GM18907 (cell line): ENCODE measurements at regions not wholly inside any gene's neighbourhood (a gene's known extent, or its start where the extent isn't known, plus 50 kb on each side); places are given as distances from the start of the nearest gene placed in this dataset.
"Not testable (repeated sequence)": the region's sequence is repeated elsewhere in the genome, so short reads cannot be mapped to it uniquely, and the experiment has no call there.

ENCODE experiments used
- ATAC-seq: cut with Tn5 transposase; IDR thresholded peaks from one replicate; pipeline ENCODE4 v1.9.1; 2021; ENCODE audit warnings: mild to moderate bottlenecking, moderate library complexity; ENCODE audit not compliant: unreplicated experiment

- ATAC-seq = no peak
Measured at GRCh38 chr20:12198281-12198680, 280.6 kb downstream of the BTBD3 start.

GRCh38 chr20:12199703-12200102 lies 282.0 kb downstream of the BTBD3 start:
- no peak for ATAC-seq

- no peak for ATAC-seq
Measured at GRCh38 chr20:12201289-12201991, 283.7 kb downstream of the BTBD3 start.

GRCh38 chr20:12203399-12203798 lies 285.7 kb downstream of the BTBD3 start:
- no peak for ATAC-seq

GRCh38 chr20:12203981-12204380 lies 286.3 kb downstream of the BTBD3 start:
- no peak for ATAC-seq

GRCh38 chr20:12207875-12208274 lies 290.2 kb downstream of the BTBD3 start:
- no peak for ATAC-seq

- ATAC-seq = no peak
Measured at GRCh38 chr20:12210591-12210990, 292.9 kb downstream of the BTBD3 start.

GRCh38 chr20:12211361-12211760 lies 293.7 kb downstream of the BTBD3 start:
- no peak for ATAC-seq

GRCh38 chr20:12217382-12217781 lies 299.7 kb downstream of the BTBD3 start:
- ATAC-seq = no peak

GRCh38 chr20:12219798-12220197 lies 302.1 kb downstream of the BTBD3 start:
- no peak for ATAC-seq

GRCh38 chr20:12223057-12223456 lies 305.4 kb downstream of the BTBD3 start:
- ATAC-seq = no peak

GRCh38 chr20:12225898-12226297 lies 308.2 kb downstream of the BTBD3 start:
- no peak for ATAC-seq

GRCh38 chr20:12229891-12230290 lies 312.2 kb downstream of the BTBD3 start:
- ATAC-seq = no peak

GRCh38 chr20:12237772-12238171 lies 320.1 kb downstream of the BTBD3 start:
- ATAC-seq = no peak

- ATAC-seq = no peak
Measured at GRCh38 chr20:12241065-12241464, 323.4 kb downstream of the BTBD3 start.

GRCh38 chr20:12243327-12243726 lies 325.6 kb downstream of the BTBD3 start:
- ATAC-seq = no peak

- ATAC-seq = no peak
Measured at GRCh38 chr20:12248481-12248880, 330.8 kb downstream of the BTBD3 start.

- not testable (repeated sequence) for ATAC-seq
Measured at GRCh38 chr20:12250661-12251060, 333.0 kb downstream of the BTBD3 start.

GRCh38 chr20:12252793-12253192 lies 335.1 kb downstream of the BTBD3 start:
- no peak for ATAC-seq

- ATAC-seq = no peak
Measured at GRCh38 chr20:12255461-12255970, 337.8 kb downstream of the BTBD3 start.

- no peak for ATAC-seq
Measured at GRCh38 chr20:12256806-12257205, 339.1 kb downstream of the BTBD3 start.

GRCh38 chr20:12262747-12263146 lies 345.1 kb downstream of the BTBD3 start:
- no peak for ATAC-seq

GRCh38 chr20:12264711-12265110 lies 347.0 kb downstream of the BTBD3 start:
- ATAC-seq = no peak
